ENCODE measurements at regions not wholly inside any gene's neighbourhood (a gene's known extent, or its start where the extent isn't known, plus 50 kb on each side); places are given as distances from the start of the nearest gene placed in this dataset.

GRCh38 chr2:18067588-18068384 is 189.3 kb downstream of the KCNS3 start:
- no peak for TF ChIP-seq TCF4 (CRISPR knock-in tag; IDR thresholded peaks at IDR 0.05; ENCODE audit: borderline replicate concordance)
- TF ChIP-seq CSDC2 (CRISPR knock-in tag; IDR thresholded peaks at IDR 0.05), result no peak
- no peak for TF ChIP-seq PATZ1 (CRISPR knock-in tag; IDR thresholded peaks at IDR 0.05; ENCODE audit: borderline replicate concordance)
- TF ChIP-seq SNAI2 (CRISPR knock-in tag; IDR thresholded peaks at IDR 0.05), result no peak
- TF ChIP-seq TSHZ2 (CRISPR knock-in tag; IDR thresholded peaks at IDR 0.05), result no peak
- TF ChIP-seq ZFP30 (CRISPR knock-in tag; IDR thresholded peaks at IDR 0.05), result no peak
